ENCODE measurements at regions not wholly inside any gene's neighbourhood (a gene's known extent, or its start where the extent isn't known, plus 50 kb on each side); places are given as distances from the start of the nearest gene placed in this dataset.
A peak's percentile ranks its signal among the peaks of the same experiment; 100 is the strongest.

DNA sequence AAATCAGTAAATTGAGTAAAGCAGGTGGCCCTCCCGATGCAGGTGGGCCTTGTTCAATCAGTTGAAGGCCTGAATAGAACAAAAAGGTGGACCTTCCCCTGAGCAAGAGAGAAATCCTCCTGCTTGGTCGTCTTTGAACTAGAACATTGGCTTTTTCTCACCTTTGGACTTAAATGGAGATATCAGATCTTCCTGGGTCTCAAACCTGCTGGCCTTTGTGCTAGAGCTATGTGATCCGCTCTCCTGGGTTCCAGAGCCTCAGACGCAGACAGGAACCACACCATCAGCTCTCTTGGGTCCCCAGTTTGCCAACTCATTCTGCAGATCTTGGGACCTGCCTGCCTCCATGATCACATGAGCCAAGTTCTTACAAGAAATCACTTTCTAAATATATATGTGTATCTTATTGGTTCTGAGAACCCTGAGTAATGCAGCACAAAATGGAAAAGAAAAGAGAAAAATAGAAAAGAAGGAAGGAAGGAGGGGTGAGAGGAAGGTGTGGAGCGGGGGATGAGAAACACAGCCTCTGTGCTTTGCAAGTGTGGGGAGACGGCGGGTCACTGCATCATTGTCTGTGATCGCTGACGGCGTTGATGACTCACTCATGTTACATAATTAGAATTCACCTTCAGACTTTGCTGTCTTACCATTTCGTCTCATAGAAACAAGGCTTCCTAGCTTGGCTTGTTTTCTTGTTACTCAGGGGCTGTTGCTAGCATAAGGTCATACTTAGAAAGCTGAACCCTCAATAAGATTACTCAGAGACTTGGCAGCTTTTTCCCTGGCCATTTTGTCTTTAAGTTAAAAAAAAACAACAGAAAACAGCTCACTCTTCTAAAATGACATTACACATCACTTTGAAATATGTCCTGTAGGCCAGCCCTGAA is 85.7 kb upstream of the NEDD9 start (continued):
- TF ChIP-seq ZBTB38 (CRISPR knock-in tag; IDR thresholded peaks at IDR 0.05) (peak; percentile 75), ZFP37 (CRISPR knock-in tag; IDR thresholded peaks at IDR 0.05; ENCODE audit: borderline replicate concordance) (peak; percentile 67; the same call in 1 of the 2 replicates), CEBPZ (IDR thresholded peaks at IDR 0.05; ENCODE audit: low read length) (no peak), ZNF749 (CRISPR knock-in tag; IDR thresholded peaks at IDR 0.05; ENCODE audit: borderline replicate concordance) (no peak), ZNF367 (CRISPR knock-in tag; IDR thresholded peaks at IDR 0.05; ENCODE audit: borderline replicate concordance) (no peak), EZH2 (conservative IDR thresholded peaks at IDR 0.05; ENCODE audit: low read depth, low read length) (no peak), ZNF569 (CRISPR knock-in tag; IDR thresholded peaks at IDR 0.05; ENCODE audit: borderline replicate concordance) (no peak), ZNF280B (CRISPR knock-in tag; IDR thresholded peaks at IDR 0.05; ENCODE audit: borderline replicate concordance) (no peak), ZNF773 (CRISPR knock-in tag; IDR thresholded peaks at IDR 0.05; ENCODE audit: borderline replicate concordance) (no peak), ZNF616 (CRISPR knock-in tag; IDR thresholded peaks at IDR 0.05; ENCODE audit: low read depth) (no peak), SYNCRIP (IDR thresholded peaks at IDR 0.05; ENCODE audit: insufficient read depth, low read depth, low read length) (no peak), SMYD3 (CRISPR knock-in tag; IDR thresholded peaks at IDR 0.05) (no peak), ZNF670 (CRISPR knock-in tag; IDR thresholded peaks at IDR 0.05; ENCODE audit: borderline replicate concordance) (peak; percentile 55; the same call in 1 of the 2 replicates), ZNF256 (CRISPR knock-in tag; conservative IDR thresholded peaks at IDR 0.05) (no peak), AKAP8 (CRISPR knock-in tag; IDR thresholded peaks at IDR 0.05) (no peak), SMAD3 (CRISPR knock-in tag; IDR thresholded peaks at IDR 0.05) (0 out of 2 replicates have a peak, but pooled peaks have one; percentile 42), ZNF790 (CRISPR knock-in tag; IDR thresholded peaks at IDR 0.05; ENCODE audit: borderline replicate concordance) (no peak)
- TF ChIP-seq, protein P1, sequence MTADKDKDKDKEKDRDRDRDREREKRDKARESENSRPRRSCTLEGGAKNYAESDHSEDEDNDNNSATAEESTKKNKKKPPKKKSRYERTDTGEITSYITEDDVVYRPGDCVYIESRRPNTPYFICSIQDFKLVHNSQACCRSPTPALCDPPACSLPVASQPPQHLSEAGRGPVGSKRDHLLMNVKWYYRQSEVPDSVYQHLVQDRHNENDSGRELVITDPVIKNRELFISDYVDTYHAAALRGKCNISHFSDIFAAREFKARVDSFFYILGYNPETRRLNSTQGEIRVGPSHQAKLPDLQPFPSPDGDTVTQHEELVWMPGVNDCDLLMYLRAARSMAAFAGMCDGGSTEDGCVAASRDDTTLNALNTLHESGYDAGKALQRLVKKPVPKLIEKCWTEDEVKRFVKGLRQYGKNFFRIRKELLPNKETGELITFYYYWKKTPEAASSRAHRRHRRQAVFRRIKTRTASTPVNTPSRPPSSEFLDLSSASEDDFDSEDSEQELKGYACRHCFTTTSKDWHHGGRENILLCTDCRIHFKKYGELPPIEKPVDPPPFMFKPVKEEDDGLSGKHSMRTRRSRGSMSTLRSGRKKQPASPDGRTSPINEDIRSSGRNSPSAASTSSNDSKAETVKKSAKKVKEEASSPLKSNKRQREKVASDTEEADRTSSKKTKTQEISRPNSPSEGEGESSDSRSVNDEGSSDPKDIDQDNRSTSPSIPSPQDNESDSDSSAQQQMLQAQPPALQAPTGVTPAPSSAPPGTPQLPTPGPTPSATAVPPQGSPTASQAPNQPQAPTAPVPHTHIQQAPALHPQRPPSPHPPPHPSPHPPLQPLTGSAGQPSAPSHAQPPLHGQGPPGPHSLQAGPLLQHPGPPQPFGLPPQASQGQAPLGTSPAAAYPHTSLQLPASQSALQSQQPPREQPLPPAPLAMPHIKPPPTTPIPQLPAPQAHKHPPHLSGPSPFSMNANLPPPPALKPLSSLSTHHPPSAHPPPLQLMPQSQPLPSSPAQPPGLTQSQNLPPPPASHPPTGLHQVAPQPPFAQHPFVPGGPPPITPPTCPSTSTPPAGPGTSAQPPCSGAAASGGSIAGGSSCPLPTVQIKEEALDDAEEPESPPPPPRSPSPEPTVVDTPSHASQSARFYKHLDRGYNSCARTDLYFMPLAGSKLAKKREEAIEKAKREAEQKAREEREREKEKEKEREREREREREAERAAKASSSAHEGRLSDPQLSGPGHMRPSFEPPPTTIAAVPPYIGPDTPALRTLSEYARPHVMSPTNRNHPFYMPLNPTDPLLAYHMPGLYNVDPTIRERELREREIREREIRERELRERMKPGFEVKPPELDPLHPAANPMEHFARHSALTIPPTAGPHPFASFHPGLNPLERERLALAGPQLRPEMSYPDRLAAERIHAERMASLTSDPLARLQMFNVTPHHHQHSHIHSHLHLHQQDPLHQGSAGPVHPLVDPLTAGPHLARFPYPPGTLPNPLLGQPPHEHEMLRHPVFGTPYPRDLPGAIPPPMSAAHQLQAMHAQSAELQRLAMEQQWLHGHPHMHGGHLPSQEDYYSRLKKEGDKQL (CRISPR knock-in tag; IDR thresholded peaks at IDR 0.05; ENCODE audit: low read depth): no peak

Data from HepG2 (cell line).